SK-N-SH (cell line): ENCODE measurements at regions not wholly inside any gene's neighbourhood (a gene's known extent, or its start where the extent isn't known, plus 50 kb on each side); places are given as distances from the start of the nearest gene placed in this dataset.

Experiments
- CTCF ChIA-PET: fragments of 300-600, 350-600 bp; formaldehyde crosslinking; extraction: SDS; loops from one replicate; lab custom pipeline; 2021; lab: Yijun Ruan, JAX
- POLR2A ChIA-PET: fragments of 350-600 bp; sonication (Branson Sonifier 250); formaldehyde crosslinking; extraction: SDS; loops from one replicate; lab custom pipeline; 2020; ENCODE audit warnings: antibody characterized with exemption, inconsistent platforms; lab: Yijun Ruan, JAX
- DNase-seq: peaks from one replicate; pipeline ENCODE4 v3.0.0; 2012
- H2AFZ ChIP-seq: fragments of 200-600 bp; sonication (generic); 2 replicates; pipeline ENCODE4 v1.8.1; 2016; ENCODE audit warnings: antibody characterized with exemption, mild to moderate bottlenecking, low read depth
- H3F3A ChIP-seq: fragments of 200-600 bp; sonication (generic); replicated peaks from 2 replicates; pipeline ENCODE3; 2016; ENCODE audit warnings: antibody characterized with exemption, mild to moderate bottlenecking; ENCODE audit not compliant: insufficient read depth
- H3K27ac ChIP-seq, 2 experiments: fragments of 200-500 bp in 1 of 2; fragments of 200-600 bp in 1 of 2; sonication (Bioruptor generic) in 1 of 2; sonication (generic), shearing (Covaris generic) in 1 of 2; 2 replicates each; pipeline versions ENCODE4 v1.5.1 to v1.6.1; 2014 to 2016; ENCODE audit warnings: low read depth in 2 of 2, inconsistent platforms in 1 of 2, low read length in 1 of 2, mild to moderate bottlenecking in 1 of 2, mixed read lengths in 1 of 2
- H3K27me3 ChIP-seq: fragments of 200-600 bp; sonication (generic), shearing (Covaris generic); 2 replicates; pipeline ENCODE4 v1.6.1; 2016; ENCODE audit warnings: mixed run types; ENCODE audit not compliant: insufficient read depth
- H3K36me3 ChIP-seq, 2 experiments: fragments of 200-500 bp in 1 of 2; fragments of 200-600 bp in 1 of 2; sonication (Bioruptor generic) in 1 of 2; sonication (generic) in 1 of 2; replicated peaks in 1 of 2; 2 replicates each; pipeline versions ENCODE3 to v1.5.1; 2014 to 2016; ENCODE audit warnings: low read length in 1 of 2, mild to moderate bottlenecking in 1 of 2; ENCODE audit not compliant: insufficient read depth in 2 of 2, control insufficient read depth in 1 of 2
- H3K4me1 ChIP-seq, 2 experiments: fragments of 200-500 bp in 1 of 2; fragments of 200-600 bp in 1 of 2; sonication (Bioruptor generic) in 1 of 2; sonication (generic), shearing (Covaris generic) in 1 of 2; 2 replicates each; pipeline versions ENCODE4 v1.5.1 to v1.6.1; 2014 to 2016; ENCODE audit warnings: low read depth in 1 of 2, low read length in 1 of 2, mixed run types in 1 of 2; ENCODE audit not compliant: insufficient read depth in 2 of 2, control insufficient read depth in 1 of 2
- H3K4me2 ChIP-seq: fragments of 200-600 bp; sonication (generic), shearing (Covaris generic); 2 replicates; pipeline ENCODE4 v1.6.1; 2017; ENCODE audit warnings: mixed run types
- H3K4me3 ChIP-seq, 2 experiments: fragments of 200-500 bp in 1 of 2; fragments of 200-600 bp in 1 of 2; sonication (Bioruptor generic) in 1 of 2; sonication (generic), shearing (Covaris generic) in 1 of 2; 2 replicates each; pipeline versions ENCODE4 v1.5.1 to v1.8.1; 2014 to 2016; ENCODE audit warnings: low read depth in 2 of 2, inconsistent platforms in 1 of 2, low read length in 1 of 2, mild to moderate bottlenecking in 1 of 2, mixed read lengths in 1 of 2, moderate library complexity in 1 of 2
- H3K79me2 ChIP-seq: fragments of 200-600 bp; sonication (generic); 2 replicates; pipeline ENCODE4 v1.8.1; 2017; ENCODE audit warnings: mild to moderate bottlenecking; ENCODE audit not compliant: insufficient read depth
- H3K9ac ChIP-seq: fragments of 200-600 bp; sonication (generic); 2 replicates; pipeline ENCODE4 v1.6.1; 2017; ENCODE audit warnings: mixed run types
- H3K9me2 ChIP-seq: fragments of 200-600 bp; sonication (generic); 2 replicates; pipeline ENCODE4 v1.6.1; 2017; ENCODE audit warnings: mixed run types
- H3K9me3 ChIP-seq: fragments of 200-600 bp; sonication (generic); 2 replicates; pipeline ENCODE4 v1.6.1; 2017; ENCODE audit warnings: mixed run types, mild to moderate bottlenecking, moderate library complexity
- H4K20me1 ChIP-seq: fragments of 200-600 bp; sonication (generic); 2 replicates; pipeline ENCODE4 v1.6.1; 2017; ENCODE audit warnings: mild to moderate bottlenecking, mixed run types; ENCODE audit not compliant: insufficient read depth
- EZH2phosphoT487 ChIP-seq: fragments of 200-600 bp; sonication (generic); IDR thresholded peaks from 2 replicates; pipeline ENCODE4 v1.6.1; 2017; ENCODE audit warnings: low read depth, mixed run types, mild to moderate bottlenecking, antibody characterized with exemption, moderate library complexity, borderline replicate concordance
- FOSL2 ChIP-seq: IDR thresholded peaks from 2 replicates; pipeline ENCODE4 v1.4.0; 2012; ENCODE audit warnings: low read depth, mild to moderate bottlenecking, moderate library complexity, borderline replicate concordance
- FOXJ3 ChIP-seq: sonication (generic); formaldehyde crosslinking; IDR thresholded peaks from 2 replicates; pipeline ENCODE4 v1.5.1; 2020; ENCODE audit warnings: mild to moderate bottlenecking, missing genetic modification reagents
- GABPA ChIP-seq: IDR thresholded peaks from 2 replicates; pipeline ENCODE4 v1.4.0; 2012; ENCODE audit warnings: low read depth, mild to moderate bottlenecking
- GATA2 ChIP-seq: sonication (generic); formaldehyde crosslinking; IDR thresholded peaks from 2 replicates; pipeline ENCODE4 v1.5.0; 2020; ENCODE audit warnings: mild to moderate bottlenecking, missing genetic modification reagents
- JUND ChIP-seq: IDR thresholded peaks from 2 replicates; pipeline ENCODE4 v1.4.0; 2012
- MXI1 ChIP-seq: IDR thresholded peaks from 2 replicates; pipeline ENCODE4 v1.6.1; 2012; ENCODE audit warnings: mild to moderate bottlenecking, low read depth, low read length, improper control_type of control experiment
- NFIC ChIP-seq: IDR thresholded peaks from 2 replicates; pipeline ENCODE4 v1.4.0; 2012; ENCODE audit warnings: borderline replicate concordance
- NRF1 ChIP-seq: IDR thresholded peaks from 2 replicates; pipeline ENCODE4 v1.6.1; 2012; ENCODE audit warnings: low read depth, mild to moderate bottlenecking, low read length
- POLR2AphosphoS5 ChIP-seq: IDR thresholded peaks from 2 replicates; pipeline ENCODE4 v1.6.1; 2012; ENCODE audit warnings: low read depth, low read length
- RCOR1 ChIP-seq: fragments of 150-350 bp; IDR thresholded peaks from 2 replicates; pipeline ENCODE4 v1.6.1; 2017; ENCODE audit warnings: antibody characterized with exemption, low read length
- RFX5 ChIP-seq: IDR thresholded peaks from 2 replicates; pipeline ENCODE4 v1.6.1; 2012; ENCODE audit warnings: mild to moderate bottlenecking, improper control_type of control experiment, low read length
- SIN3A ChIP-seq: IDR thresholded peaks from 2 replicates; pipeline ENCODE4 v1.6.1; 2012; ENCODE audit warnings: low read depth, mild to moderate bottlenecking, low read length, moderate library complexity, borderline replicate concordance
- USF2 ChIP-seq: fragments of 150-350 bp; IDR thresholded peaks from 2 replicates; pipeline ENCODE4 v1.6.1; 2017; ENCODE audit warnings: antibody characterized with exemption, low read length, low read depth, borderline replicate concordance
- WGBS: methylation state at CpG from one replicate; pipeline ENCODE4 v1.1.6; 2017; ENCODE audit warnings: low lambda C conversion rate; 5-methylcytosine and 5-hydroxymethylcytosine counted together

GRCh38 chr9:79796411-79796810, 224.6 kb downstream of the TLE4 start (continued):
- TF ChIP-seq FOSL2 = no peak

- CTCF ChIA-PET = no interaction called here
- Histone ChIP-seq H3K4me2 (no peak overlapping the region), H4K20me1 (no peaks in the 10 kb centered on the region), H3K36me3 (no peaks in the 10 kb centered on the region), H3K27ac (no peak overlapping the region), H3K4me3 (no peak overlapping the region), H3F3A (no peaks in the 10 kb centered on the region), H3K4me1 (no peaks in the 10 kb centered on the region), H3K27me3 (no peaks in the 10 kb centered on the region), H3K79me2 (no peaks in the 10 kb centered on the region), H3K9me2 (no peaks in the 10 kb centered on the region), H3K9ac (no peak overlapping the region), H2AFZ (no peak overlapping the region), H3K9me3 (no peaks in the 10 kb centered on the region)
- DNase-seq = no peak
- TF ChIP-seq EZH2phosphoT487 (no peak), USF2 (no peak), MXI1 (no peak), FOSL2 (no peak), JUND (no peak), NRF1 (no peak), GABPA (no peak), FOXJ3 (CRISPR knock-in tag) (no peak), RFX5 (no peak), NFIC (no peak), SIN3A (no peak), RCOR1 (no peak), POLR2AphosphoS5 (no peak)
- WGBS = 15% methylated on average over 1 of the region's 1 CpG
- POLR2A ChIA-PET = no interaction called here
Observed at GRCh38 chr9:79788662-79789061, 216.9 kb downstream of the TLE4 start.

- Histone ChIP-seq H3K27me3 (no peaks in the 10 kb centered on the region), H3K79me2 (no peaks in the 10 kb centered on the region), H3K27ac (no peak overlapping the region), H3F3A (no peaks in the 10 kb centered on the region), H3K36me3 (no peaks in the 10 kb centered on the region), H3K4me2 (no peak overlapping the region), H4K20me1 (no peaks in the 10 kb centered on the region), H3K9me2 (no peaks in the 10 kb centered on the region), H3K4me3 (no peak overlapping the region), H3K4me1 (no peaks in the 10 kb centered on the region; a peak in 1 of 4 replicates), H2AFZ (no peak overlapping the region), H3K9me3 (no peaks in the 10 kb centered on the region), H3K9ac (no peak overlapping the region)
- ChIA-PET CTCF (no interaction called here), POLR2A (no interaction called here)
- no peak for DNase-seq
- TF ChIP-seq SIN3A (no peak), RCOR1 (no peak), GATA2 (CRISPR knock-in tag) (no peak), NRF1 (no peak)
- 87% methylated on average over 4 of the region's 4 CpGs for WGBS
Observed at GRCh38 chr9:79781263-79781662, 209.5 kb downstream of the TLE4 start.
